ENCODE measurements at regions not wholly inside any gene's neighbourhood (a gene's known extent, or its start where the extent isn't known, plus 50 kb on each side); places are given as distances from the start of the nearest gene placed in this dataset.

- H3K27ac ChIP-seq = no peak overlapping the region
- TF ChIP-seq, protein P1, sequence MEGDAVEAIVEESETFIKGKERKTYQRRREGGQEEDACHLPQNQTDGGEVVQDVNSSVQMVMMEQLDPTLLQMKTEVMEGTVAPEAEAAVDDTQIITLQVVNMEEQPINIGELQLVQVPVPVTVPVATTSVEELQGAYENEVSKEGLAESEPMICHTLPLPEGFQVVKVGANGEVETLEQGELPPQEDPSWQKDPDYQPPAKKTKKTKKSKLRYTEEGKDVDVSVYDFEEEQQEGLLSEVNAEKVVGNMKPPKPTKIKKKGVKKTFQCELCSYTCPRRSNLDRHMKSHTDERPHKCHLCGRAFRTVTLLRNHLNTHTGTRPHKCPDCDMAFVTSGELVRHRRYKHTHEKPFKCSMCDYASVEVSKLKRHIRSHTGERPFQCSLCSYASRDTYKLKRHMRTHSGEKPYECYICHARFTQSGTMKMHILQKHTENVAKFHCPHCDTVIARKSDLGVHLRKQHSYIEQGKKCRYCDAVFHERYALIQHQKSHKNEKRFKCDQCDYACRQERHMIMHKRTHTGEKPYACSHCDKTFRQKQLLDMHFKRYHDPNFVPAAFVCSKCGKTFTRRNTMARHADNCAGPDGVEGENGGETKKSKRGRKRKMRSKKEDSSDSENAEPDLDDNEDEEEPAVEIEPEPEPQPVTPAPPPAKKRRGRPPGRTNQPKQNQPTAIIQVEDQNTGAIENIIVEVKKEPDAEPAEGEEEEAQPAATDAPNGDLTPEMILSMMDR (IDR thresholded peaks at IDR 0.05) = no peak
- no peak for TF ChIP-seq ZFX (IDR thresholded peaks at IDR 0.05; ENCODE audit: borderline replicate concordance)
Measured at GRCh38 chr3:18786650-18787323, 361.5 kb upstream of the KCNH8 start.

DNA sequence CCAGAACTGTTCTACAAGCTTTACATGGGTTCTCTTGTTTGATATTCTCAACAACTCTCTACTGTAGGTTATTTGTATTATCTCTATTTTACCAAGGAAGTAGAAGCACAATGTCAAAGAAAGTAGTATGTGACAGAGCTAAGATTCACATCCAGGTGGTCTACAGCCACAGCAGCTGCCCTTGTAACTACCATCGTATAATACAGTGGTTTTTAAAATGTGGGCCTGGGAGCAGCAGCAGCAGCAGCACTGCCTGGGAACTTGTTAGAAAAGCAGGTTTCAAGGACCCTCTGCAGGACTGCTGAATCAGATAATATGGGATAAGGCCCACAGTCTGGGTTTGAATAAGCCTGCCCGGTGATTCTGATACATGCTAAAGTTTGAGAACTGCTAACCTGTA, 357.1 kb upstream of the SATB1 start:
- TF ChIP-seq ZFX (IDR thresholded peaks at IDR 0.05; ENCODE audit: borderline replicate concordance) = no peak
- TF ChIP-seq, protein P1 (IDR thresholded peaks at IDR 0.05) = no peak
- H3K27ac ChIP-seq = no peak overlapping the region

DNA sequence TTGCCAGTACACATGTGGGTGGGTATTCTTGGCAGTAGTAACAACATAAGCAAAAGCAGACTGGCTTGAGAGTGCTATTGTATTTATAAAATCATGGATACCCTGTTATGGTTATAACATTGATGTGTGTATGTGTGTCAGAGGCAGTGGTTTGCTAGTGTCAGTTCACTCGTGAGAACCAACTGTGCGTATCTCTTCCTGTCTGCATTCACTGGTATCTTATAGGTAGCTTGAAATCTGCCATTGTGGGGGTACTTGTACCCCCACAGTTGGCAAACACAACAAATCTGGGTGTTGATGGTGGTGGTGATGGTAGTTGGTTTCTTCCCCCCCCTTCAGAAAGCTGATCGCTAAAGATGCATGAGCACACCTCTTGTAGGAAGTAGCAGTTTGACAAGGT, 355.8 kb upstream of the SATB1 start:
- H3K27ac ChIP-seq = no peak overlapping the region
- TF ChIP-seq, protein P1 (IDR thresholded peaks at IDR 0.05) = no peak
- no peak for TF ChIP-seq ZFX (IDR thresholded peaks at IDR 0.05; ENCODE audit: borderline replicate concordance)

DNA sequence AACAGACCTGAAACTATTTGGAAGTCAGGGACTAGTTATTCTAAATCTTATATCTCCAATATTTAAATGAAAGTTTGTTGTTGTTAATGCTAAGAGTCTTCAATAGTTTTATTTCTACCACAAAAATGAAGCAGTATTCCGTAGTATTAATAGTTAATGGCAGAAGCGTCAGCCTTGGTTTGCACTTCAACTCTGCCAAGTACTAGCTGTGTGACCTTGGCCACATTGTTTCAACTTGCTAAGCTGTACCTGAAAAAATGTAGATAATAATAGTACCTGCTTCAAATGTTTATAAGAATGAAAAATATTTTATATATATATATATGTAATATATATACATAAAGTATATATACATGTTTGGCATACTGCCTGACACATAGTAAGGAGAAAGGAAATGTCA, 354.6 kb upstream of the SATB1 start:
- no peak overlapping the region for H3K27ac ChIP-seq
- TF ChIP-seq ZFX (IDR thresholded peaks at IDR 0.05; ENCODE audit: borderline replicate concordance) = no peak
- TF ChIP-seq, protein P1 (IDR thresholded peaks at IDR 0.05) = no peak

DNA sequence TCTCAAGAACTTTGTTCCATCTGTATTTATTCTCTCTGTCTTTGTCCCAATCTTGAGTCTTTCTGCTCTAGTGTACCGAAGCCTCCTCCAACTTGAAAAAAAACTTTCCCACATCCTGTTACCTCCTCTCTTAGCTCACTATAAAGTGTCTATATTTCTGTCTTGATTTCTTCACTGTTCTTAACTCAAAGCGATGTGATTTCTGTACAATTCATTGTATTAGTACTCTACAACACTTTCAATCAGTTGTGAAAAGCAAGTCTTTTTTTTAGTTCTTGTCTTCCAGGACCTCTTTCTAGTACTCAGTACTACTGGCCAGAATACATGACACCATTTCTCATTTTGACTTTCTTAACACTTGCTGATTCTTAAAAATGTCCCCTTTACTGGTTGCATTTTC, 353.5 kb upstream of the SATB1 start:
- no peak for TF ChIP-seq ZFX (IDR thresholded peaks at IDR 0.05; ENCODE audit: borderline replicate concordance)
- TF ChIP-seq, protein P1 (IDR thresholded peaks at IDR 0.05) = no peak
- H3K27ac ChIP-seq = no peak overlapping the region

DNA sequence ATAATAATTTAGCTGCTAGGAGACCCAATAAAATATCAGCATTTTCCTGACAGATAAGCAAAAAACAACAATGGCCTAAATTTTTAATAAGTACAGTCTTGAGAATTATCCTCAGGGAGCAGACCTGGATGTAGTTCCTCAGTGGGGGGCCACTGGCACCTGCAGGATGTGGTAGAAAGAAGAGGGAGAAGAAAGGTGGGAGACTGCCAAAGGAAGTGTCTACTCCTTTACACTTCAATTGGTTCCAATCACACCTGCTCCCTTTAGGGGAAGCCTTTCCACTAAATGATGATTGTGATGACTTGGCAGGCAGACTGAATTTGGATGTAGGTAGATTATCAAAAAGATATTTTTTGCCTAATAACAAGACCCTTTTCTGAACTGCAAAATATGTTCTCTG, 353.0 kb upstream of the SATB1 start:
- no peak overlapping the region for H3K27ac ChIP-seq
- no peak for TF ChIP-seq ZFX (IDR thresholded peaks at IDR 0.05; ENCODE audit: borderline replicate concordance)
- TF ChIP-seq, protein P1 (IDR thresholded peaks at IDR 0.05) = no peak

- no peak for TF ChIP-seq ZFX (IDR thresholded peaks at IDR 0.05; ENCODE audit: borderline replicate concordance)
- TF ChIP-seq, protein P1 (IDR thresholded peaks at IDR 0.05) = no peak
- no peak overlapping the region for H3K27ac ChIP-seq
Measured at GRCh38 chr3:18775501-18775900, 350.4 kb upstream of the SATB1 start.
